SK-MEL-5 (cell line): ENCODE measurements at regions not wholly inside any gene's neighbourhood (a gene's known extent, or its start where the extent isn't known, plus 50 kb on each side); places are given as distances from the start of the nearest gene placed in this dataset.
"Not testable (repeated sequence)": the region's sequence is repeated elsewhere in the genome, so short reads cannot be mapped to it uniquely, and the experiment has no call there.

ENCODE experiments used
- DNase-seq: peaks from one replicate; pipeline ENCODE4 v3.0.0-alpha.2; 2016; ENCODE audit warnings: low read depth, low spot score
- in situ Hi-C: cut with HindIII; loops from 2 replicates; pipeline ENCODE4 v1.10.0; 2016; ENCODE audit warnings: low sequenced_read_pairs, high pct_unique_total_duplicates, low pct_unique_long_range_greater_than_20kb

- in situ Hi-C loops = no loop called here
- DNase-seq = no peak
These were observed 352.6 kb downstream of the OSTF1 start for GRCh38 chr9:75440914-75441313.

DNA sequence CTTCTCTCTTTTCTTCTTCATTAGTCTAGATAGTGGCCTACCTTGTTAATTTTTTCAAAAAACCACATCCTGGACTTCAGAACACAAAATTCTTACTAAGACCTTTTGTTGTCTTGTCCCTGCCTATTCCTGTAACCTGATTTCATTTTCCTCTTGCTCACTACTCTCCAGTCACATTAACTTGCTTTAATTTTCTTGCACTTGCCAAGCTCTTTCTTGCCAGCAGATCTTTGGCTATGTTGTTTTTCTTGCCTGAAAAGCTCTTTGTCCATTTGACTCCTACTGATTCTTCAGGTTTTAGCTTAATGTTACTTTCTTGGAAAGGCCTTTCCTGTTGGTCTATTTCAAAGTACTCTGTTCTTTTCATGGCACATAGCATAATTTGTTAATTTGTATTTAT is 356.8 kb downstream of the OSTF1 start:
- in situ Hi-C loops = no loop called here
- DNase-seq = no peak

GRCh38 chr9:75447281-75447680 is 359.0 kb downstream of the OSTF1 start:
- in situ Hi-C loops = no loop called here
- DNase-seq = no peak

DNA sequence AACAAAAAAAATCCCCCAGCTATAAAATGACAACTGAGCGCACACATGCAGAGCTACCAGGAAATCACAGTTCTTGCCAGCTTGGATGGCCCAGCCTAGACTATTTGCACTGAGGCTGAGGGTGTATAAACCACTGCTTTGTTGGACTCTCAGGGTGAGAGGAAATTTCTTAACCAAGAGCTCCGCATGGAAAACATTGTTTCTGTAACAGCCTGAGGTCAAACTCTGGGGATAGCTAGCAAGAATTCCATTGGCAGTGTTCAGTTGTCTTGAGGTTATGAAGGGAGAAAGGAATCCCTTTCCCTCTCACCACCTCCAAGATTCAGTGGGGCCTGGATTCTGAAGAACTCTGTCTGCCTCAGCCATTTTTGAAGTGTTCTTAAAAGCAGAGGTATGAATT is 360.0 kb downstream of the OSTF1 start:
- DNase-seq = no peak
- in situ Hi-C loops = no loop called here

DNA sequence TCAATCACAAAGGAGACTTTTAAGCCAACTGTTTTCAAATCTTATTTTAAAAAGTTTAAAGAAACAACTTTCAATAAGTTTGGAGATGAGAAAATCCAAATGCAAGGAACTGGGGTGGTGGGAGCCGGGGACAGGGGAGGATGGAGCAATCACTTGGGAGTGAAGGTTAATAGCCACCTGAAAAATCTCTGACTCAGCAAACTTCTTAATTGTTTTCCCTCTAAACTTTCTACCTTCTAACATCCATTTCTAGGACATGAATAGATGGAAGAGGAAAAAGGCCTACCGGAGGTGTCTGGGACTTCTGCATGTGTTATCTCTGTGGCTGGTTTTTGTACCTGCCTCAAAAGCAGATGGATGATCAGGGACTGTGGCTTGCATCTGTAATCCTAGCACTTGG is 360.6 kb downstream of the OSTF1 start:
- in situ Hi-C loops = no loop called here
- no peak for DNase-seq

DNA sequence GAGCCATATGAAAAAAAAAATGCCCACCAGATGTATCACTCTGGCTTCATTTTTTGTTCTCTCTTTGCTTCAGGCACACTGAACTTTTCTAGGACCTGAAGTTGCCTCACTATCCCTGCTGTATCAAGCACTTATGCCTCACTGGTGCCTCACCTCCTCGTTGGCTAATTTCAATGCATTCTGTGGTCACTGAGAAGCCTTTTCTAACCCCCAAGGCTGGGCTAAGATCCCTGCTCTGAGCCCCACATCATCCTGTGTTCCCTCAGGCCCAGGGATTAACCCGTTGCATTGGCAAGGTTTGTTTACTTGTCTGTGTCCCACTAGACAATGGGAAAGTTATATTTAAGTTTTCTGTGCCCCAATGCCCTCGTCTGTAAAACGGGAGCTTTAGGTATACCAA is 362.7 kb downstream of the OSTF1 start:
- no peak for DNase-seq
- in situ Hi-C loops = no loop called here

DNA sequence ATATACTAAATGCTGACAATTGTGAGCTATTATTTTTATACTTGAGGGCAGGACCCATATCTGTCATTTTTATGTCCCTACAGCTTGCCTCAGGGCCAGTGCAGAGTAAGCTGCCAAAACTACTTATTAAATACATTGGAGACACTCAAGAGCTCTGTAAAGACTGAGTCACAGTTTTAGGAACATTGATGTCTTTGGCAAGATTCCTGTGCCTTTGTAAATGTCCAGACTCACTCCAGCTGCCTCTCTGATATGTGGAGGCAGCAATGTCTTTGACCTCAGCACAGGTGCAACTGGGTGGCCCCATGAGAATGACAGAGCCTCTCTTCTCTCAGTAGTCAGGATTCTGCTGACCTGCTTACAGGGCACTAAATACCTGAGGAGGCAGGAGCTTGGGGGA is 363.2 kb downstream of the OSTF1 start:
- in situ Hi-C loops = no loop called here
- no peak for DNase-seq

- in situ Hi-C loops = no loop called here
- DNase-seq = no peak
These were observed 364.2 kb downstream of the OSTF1 start for GRCh38 chr9:75452512-75452911.

DNA sequence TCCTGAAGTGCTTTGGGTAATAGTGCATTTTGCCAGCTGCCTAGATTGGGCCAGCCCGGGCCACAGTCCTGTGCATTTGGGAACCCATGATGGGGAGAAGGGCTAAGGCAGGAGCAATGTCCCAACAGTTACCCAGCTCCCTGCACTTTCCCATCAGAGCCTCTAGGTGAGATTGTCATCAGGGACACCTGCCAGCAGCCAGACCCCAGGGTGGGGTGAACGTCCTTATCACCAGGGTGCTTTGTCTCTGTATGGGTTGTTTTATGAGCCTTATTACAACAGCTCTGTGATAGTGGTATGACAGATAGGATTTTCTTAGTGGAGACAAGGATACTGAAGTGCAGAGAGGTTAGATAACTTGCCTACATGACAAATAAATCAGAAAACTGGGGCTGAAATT is 365.7 kb downstream of the OSTF1 start:
- DNase-seq = no peak
- in situ Hi-C loops = no loop called here

DNA sequence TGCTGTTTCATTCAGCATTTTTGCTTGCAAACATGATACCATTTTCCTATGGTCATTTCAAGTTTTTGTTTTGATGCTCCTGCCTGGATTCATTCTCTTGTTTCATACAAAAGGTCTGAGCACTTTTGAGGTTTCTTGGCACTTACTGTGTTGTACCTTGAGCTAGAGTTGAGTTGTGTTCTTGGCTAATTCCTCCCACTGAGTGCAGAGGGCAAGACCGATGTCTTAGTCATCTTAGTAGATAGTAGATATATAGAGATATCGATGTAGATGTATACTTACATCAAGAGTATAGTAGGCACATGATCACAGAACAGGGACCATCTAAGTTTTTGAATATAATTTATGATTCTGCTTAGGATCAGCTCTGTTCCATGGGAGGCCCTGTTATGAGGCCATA is 366.6 kb downstream of the OSTF1 start:
- DNase-seq = no peak
- in situ Hi-C loops = no loop called here

GRCh38 chr9:75455444-75455921 is 367.2 kb downstream of the OSTF1 start:
- in situ Hi-C loops = no loop called here
- no peak for DNase-seq

- in situ Hi-C loops = no loop called here
- DNase-seq = no peak
These were observed 368.4 kb downstream of the OSTF1 start for GRCh38 chr9:75456698-75457097.

GRCh38 chr9:75457474-75458011 is 369.2 kb downstream of the OSTF1 start:
- in situ Hi-C loops = no loop called here
- no peak for DNase-seq

GRCh38 chr9:75459311-75459710 is 371.0 kb downstream of the OSTF1 start:
- DNase-seq, in situ Hi-C loops: not testable (repeated sequence)

DNA sequence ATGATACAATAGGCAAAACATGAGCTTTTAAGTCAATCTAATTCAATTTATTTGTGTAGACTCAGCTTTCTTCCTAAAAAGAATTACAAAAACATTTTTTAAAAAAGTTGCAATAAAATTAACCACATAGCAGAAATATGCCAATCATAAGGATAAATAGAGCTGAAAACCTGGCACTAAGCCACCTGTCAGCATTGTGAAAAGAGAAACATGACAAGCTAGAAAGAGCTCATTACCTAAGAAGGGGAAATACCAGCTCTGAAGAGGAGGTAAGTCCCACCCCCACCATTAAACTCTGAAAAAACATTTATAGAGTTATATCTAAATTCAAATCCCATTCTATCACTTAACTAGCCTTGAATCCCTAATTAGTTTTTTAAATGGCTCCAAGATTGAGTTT is 372.9 kb downstream of the OSTF1 start:
- DNase-seq = no peak
- in situ Hi-C loops = no loop called here

DNA sequence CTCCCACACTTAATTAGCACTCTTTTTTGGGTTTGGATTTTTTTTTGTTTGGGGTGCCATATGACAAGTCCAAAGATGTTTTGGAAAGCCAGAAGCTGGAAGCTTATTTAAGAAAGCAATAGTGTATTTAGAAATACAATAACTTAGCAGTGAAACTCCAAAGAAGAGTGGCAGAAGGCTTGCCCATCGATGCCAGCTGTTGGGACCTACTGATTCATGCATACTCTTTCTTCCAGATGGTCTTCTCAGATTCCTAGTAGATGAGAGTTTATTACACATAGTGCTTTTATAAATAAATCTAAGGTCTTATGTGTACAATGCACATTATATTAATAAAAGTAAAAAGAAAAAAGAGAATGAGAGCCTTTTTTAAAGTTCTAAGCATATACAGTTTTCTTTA is 374.6 kb downstream of the OSTF1 start:
- in situ Hi-C loops = no loop called here
- no peak for DNase-seq

DNA sequence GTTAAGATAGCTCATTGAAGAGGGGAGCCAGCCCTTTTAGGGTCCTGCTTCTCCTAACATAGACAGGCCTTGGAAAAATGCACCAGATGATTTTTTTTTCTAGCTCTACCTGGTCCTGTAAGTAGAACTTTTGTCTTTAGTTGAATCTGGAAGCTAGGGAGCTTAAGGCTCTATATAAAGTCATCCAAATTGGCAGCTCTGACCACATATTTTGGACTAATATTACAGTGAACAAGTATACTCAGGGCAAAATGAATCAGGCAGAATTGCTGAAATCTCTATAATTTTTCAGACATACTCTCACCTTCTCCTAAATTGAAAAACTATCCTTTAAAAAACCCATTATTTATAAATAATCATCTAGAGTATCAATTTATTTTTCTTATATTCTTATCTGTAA is 375.6 kb downstream of the OSTF1 start:
- in situ Hi-C loops = no loop called here
- DNase-seq = no peak

GRCh38 chr9:75464726-75465125 is 376.4 kb downstream of the OSTF1 start:
- DNase-seq = no peak
- in situ Hi-C loops = no loop called here

- DNase-seq = no peak
- in situ Hi-C loops = no loop called here
These were observed 378.8 kb downstream of the OSTF1 start for GRCh38 chr9:75467142-75467541.

GRCh38 chr9:75471549-75472114 is 383.3 kb downstream of the OSTF1 start:
- no peak for DNase-seq
- in situ Hi-C loops = no loop called here
